ENCODE measurements at regions not wholly inside any gene's neighbourhood (a gene's known extent, or its start where the extent isn't known, plus 50 kb on each side); places are given as distances from the start of the nearest gene placed in this dataset.

GRCh38 chr4:14383652-14384051 lies 618.6 kb upstream of the CPEB2 start:
- Histone ChIP-seq H3F3A (ENCODE audit: insufficient read depth, low read length) (no peaks in the 10 kb centered on the region), H3K9me2 (replicated peaks; ENCODE audit: insufficient read depth, low read length) (no peaks in the 10 kb centered on the region), H3K27ac (ENCODE audit: low read length) (no peak overlapping the region), H2AFZ (ENCODE audit: low read length) (no peak overlapping the region), H3K9ac (ENCODE audit: low read length) (no peak overlapping the region), H3K4me2 (ENCODE audit: low read depth, low read length) (no peak overlapping the region), H3K79me2 (ENCODE audit: low read length) (no peaks in the 10 kb centered on the region), H3K4me3 (ENCODE audit: low read length) (no peak overlapping the region), H3K9me3 (replicated peaks; ENCODE audit: insufficient read depth, low read length) (no peaks in the 10 kb centered on the region), H3K27me3 (replicated peaks; ENCODE audit: insufficient read depth, low read length) (no peaks in the 10 kb centered on the region), H3K4me1 (ENCODE audit: low read length) (no peaks in the 10 kb centered on the region), H3K36me3 (replicated peaks; ENCODE audit: insufficient read depth, low read length) (no peaks in the 10 kb centered on the region), H4K20me1 (ENCODE audit: insufficient read depth, low read length) (no peaks in the 10 kb centered on the region)
- TF ChIP-seq EZH2 (optimal IDR thresholded peaks at IDR 0.05; ENCODE audit: low read depth, low read length) = no peak
- no peak for TF ChIP-seq CTCF (IDR thresholded peaks at IDR 0.05; ENCODE audit: low read length)
- TF ChIP-seq EZH2phosphoT487 (IDR thresholded peaks at IDR 0.05; ENCODE audit: low read length) = no peak
- DNase-seq = peak; percentile 26

GRCh38 chr4:14384824-14385223 lies 617.5 kb upstream of the CPEB2 start:
- Histone ChIP-seq H3F3A (ENCODE audit: insufficient read depth, low read length) (no peaks in the 10 kb centered on the region), H3K36me3 (replicated peaks; ENCODE audit: insufficient read depth, low read length) (no peaks in the 10 kb centered on the region), H3K27ac (ENCODE audit: low read length) (no peak overlapping the region), H2AFZ (ENCODE audit: low read length) (no peak overlapping the region), H3K9me2 (replicated peaks; ENCODE audit: insufficient read depth, low read length) (no peaks in the 10 kb centered on the region), H3K4me3 (ENCODE audit: low read length) (no peak overlapping the region), H3K27me3 (replicated peaks; ENCODE audit: insufficient read depth, low read length) (no peaks in the 10 kb centered on the region), H3K9ac (ENCODE audit: low read length) (no peak overlapping the region), H3K9me3 (replicated peaks; ENCODE audit: insufficient read depth, low read length) (no peaks in the 10 kb centered on the region), H3K79me2 (ENCODE audit: low read length) (no peaks in the 10 kb centered on the region), H4K20me1 (ENCODE audit: insufficient read depth, low read length) (no peaks in the 10 kb centered on the region), H3K4me2 (ENCODE audit: low read depth, low read length) (no peak overlapping the region), H3K4me1 (ENCODE audit: low read length) (no peaks in the 10 kb centered on the region)
- no peak for DNase-seq
- TF ChIP-seq EZH2 (optimal IDR thresholded peaks at IDR 0.05; ENCODE audit: low read depth, low read length) (no peak), EZH2phosphoT487 (IDR thresholded peaks at IDR 0.05; ENCODE audit: low read length) (no peak), CTCF (IDR thresholded peaks at IDR 0.05; ENCODE audit: low read length) (no peak)

GRCh38 chr4:14386196-14386595 lies 616.1 kb upstream of the CPEB2 start:
- H3K9me3 ChIP-seq (replicated peaks; ENCODE audit: insufficient read depth, low read length) = no peaks in the 10 kb centered on the region
- no peaks in the 10 kb centered on the region for H3K4me1 ChIP-seq (ENCODE audit: low read length)
- H3F3A ChIP-seq (ENCODE audit: insufficient read depth, low read length) = no peaks in the 10 kb centered on the region
- no peaks in the 10 kb centered on the region for H3K9me2 ChIP-seq (replicated peaks; ENCODE audit: insufficient read depth, low read length)
- H3K27me3 ChIP-seq (replicated peaks; ENCODE audit: insufficient read depth, low read length) = no peaks in the 10 kb centered on the region
- no peak overlapping the region for H3K27ac ChIP-seq (ENCODE audit: low read length)
- DNase-seq = no peak
- H3K36me3 ChIP-seq (replicated peaks; ENCODE audit: insufficient read depth, low read length) = no peaks in the 10 kb centered on the region
- H3K4me3 ChIP-seq (ENCODE audit: low read length) = no peak overlapping the region
- no peak overlapping the region for H3K9ac ChIP-seq (ENCODE audit: low read length)
- H3K79me2 ChIP-seq (ENCODE audit: low read length) = no peaks in the 10 kb centered on the region
- H3K4me2 ChIP-seq (ENCODE audit: low read depth, low read length) = no peak overlapping the region
- TF ChIP-seq EZH2 (optimal IDR thresholded peaks at IDR 0.05; ENCODE audit: low read depth, low read length) (no peak), EZH2phosphoT487 (IDR thresholded peaks at IDR 0.05; ENCODE audit: low read length) (no peak), CTCF (IDR thresholded peaks at IDR 0.05; ENCODE audit: low read length) (no peak)
- no peaks in the 10 kb centered on the region for H4K20me1 ChIP-seq (ENCODE audit: insufficient read depth, low read length)
- H2AFZ ChIP-seq (ENCODE audit: low read length) = no peak overlapping the region

All from MM.1S (cell line).